ENCODE measurements at regions not wholly inside any gene's neighbourhood (a gene's known extent, or its start where the extent isn't known, plus 50 kb on each side); places are given as distances from the start of the nearest gene placed in this dataset.
"Not testable (repeated sequence)": the region's sequence is repeated elsewhere in the genome, so short reads cannot be mapped to it uniquely, and the experiment has no call there.

- peak; percentile 50 for DNase-seq
Observed at GRCh38 chrX:125089761-125090445, 229.8 kb upstream of the TEX13C start.

GRCh38 chrX:125093852-125094251 lies 225.8 kb upstream of the TEX13C start:
- DNase-seq: no peak

- DNase-seq: no peak
Observed at GRCh38 chrX:125094901-125095300, 224.8 kb upstream of the TEX13C start.

GRCh38 chrX:125096469-125096868 lies 223.2 kb upstream of the TEX13C start:
- DNase-seq: no peak

- no peak for DNase-seq
Observed at GRCh38 chrX:125096870-125097269, 222.8 kb upstream of the TEX13C start.

GRCh38 chrX:125101971-125102755 lies 217.5 kb upstream of the TEX13C start:
- no peak for DNase-seq

- no peak for DNase-seq
Observed at GRCh38 chrX:125103693-125104092, 216.0 kb upstream of the TEX13C start.

GRCh38 chrX:125108921-125109320 lies 210.8 kb upstream of the TEX13C start:
- DNase-seq: no peak

GRCh38 chrX:125131164-125131563 lies 188.5 kb upstream of the TEX13C start:
- DNase-seq: no peak

- no peak for DNase-seq
Observed at GRCh38 chrX:125132274-125132673, 187.4 kb upstream of the TEX13C start.

GRCh38 chrX:125137521-125137920 lies 182.2 kb upstream of the TEX13C start:
- DNase-seq: no peak

GRCh38 chrX:125150231-125150630 lies 169.4 kb upstream of the TEX13C start:
- no peak for DNase-seq

GRCh38 chrX:125151146-125151545 lies 168.5 kb upstream of the TEX13C start:
- no peak for DNase-seq

GRCh38 chrX:125152011-125152410 lies 167.7 kb upstream of the TEX13C start:
- DNase-seq: no peak

- no peak for DNase-seq
Observed at GRCh38 chrX:125153621-125154020, 166.1 kb upstream of the TEX13C start.

- DNase-seq: not testable (repeated sequence)
Observed at GRCh38 chrX:125154288-125155257, 165.1 kb upstream of the TEX13C start.

- not testable (repeated sequence) for DNase-seq
Observed at GRCh38 chrX:125155296-125156033, 164.2 kb upstream of the TEX13C start.

- DNase-seq: no peak
Observed at GRCh38 chrX:125170459-125170858, 149.2 kb upstream of the TEX13C start.

GRCh38 chrX:125172531-125172930 lies 147.1 kb upstream of the TEX13C start:
- no peak for DNase-seq

GRCh38 chrX:125175991-125176584 lies 143.6 kb upstream of the TEX13C start:
- no peak for DNase-seq

GRCh38 chrX:125193921-125194320 lies 125.8 kb upstream of the TEX13C start:
- no peak for DNase-seq

GRCh38 chrX:125198546-125198945 lies 121.1 kb upstream of the TEX13C start:
- no peak for DNase-seq

All from NCI-H1417 treated with DMSO at 0.1 percent for 48 hours (cell line).